HUDEP-2 (cell line): ENCODE measurements at regions not wholly inside any gene's neighbourhood (a gene's known extent, or its start where the extent isn't known, plus 50 kb on each side); places are given as distances from the start of the nearest gene placed in this dataset.

ENCODE experiments used
- DNase-seq, 76 experiments: peaks; one replicate each; lab custom pipeline; 2025; ENCODE audit not compliant: unreplicated experiment in 76 of 76; lab: John Stamatoyannopoulos, UW

- no peak for DNase-seq
Measured at GRCh38 chr10:121217331-121217730, 366.2 kb downstream of the WDR11 start.

- no peak for DNase-seq
Measured at GRCh38 chr10:121221072-121221471, 369.9 kb downstream of the WDR11 start.

- no peak for DNase-seq
Measured at GRCh38 chr10:121221991-121222390, 370.8 kb downstream of the WDR11 start.

GRCh38 chr10:121222842-121223241 is 371.7 kb downstream of the WDR11 start:
- no peak for DNase-seq

GRCh38 chr10:121231079-121231478 is 367.2 kb downstream of the FGFR2 start:
- no peak for DNase-seq

- no peak for DNase-seq
Measured at GRCh38 chr10:121232494-121232893, 365.8 kb downstream of the FGFR2 start.

- DNase-seq = no peak
Measured at GRCh38 chr10:121235692-121236091, 362.6 kb downstream of the FGFR2 start.

- DNase-seq = no peak
Measured at GRCh38 chr10:121236621-121237020, 361.6 kb downstream of the FGFR2 start.

- peak in 1 of 76 experiments; percentile 0 for DNase-seq
Measured at GRCh38 chr10:121237718-121238117, 360.5 kb downstream of the FGFR2 start.

GRCh38 chr10:121240011-121240410 is 358.2 kb downstream of the FGFR2 start:
- no peak for DNase-seq

- DNase-seq = no peak
Measured at GRCh38 chr10:121240556-121240955, 357.7 kb downstream of the FGFR2 start.

GRCh38 chr10:121241337-121241736 is 356.9 kb downstream of the FGFR2 start:
- DNase-seq = no peak

- no peak for DNase-seq
Measured at GRCh38 chr10:121242741-121243608, 355.3 kb downstream of the FGFR2 start.

- DNase-seq = no peak
Measured at GRCh38 chr10:121243609-121244241, 354.5 kb downstream of the FGFR2 start.

- DNase-seq = no peak
Measured at GRCh38 chr10:121244818-121245217, 353.4 kb downstream of the FGFR2 start.

GRCh38 chr10:121245754-121246153 is 352.5 kb downstream of the FGFR2 start:
- no peak for DNase-seq

GRCh38 chr10:121248266-121248665 is 350.0 kb downstream of the FGFR2 start:
- DNase-seq = no peak

GRCh38 chr10:121250995-121251764 is 347.1 kb downstream of the FGFR2 start:
- DNase-seq = no peak

- DNase-seq = no peak
Measured at GRCh38 chr10:121252756-121253155, 345.5 kb downstream of the FGFR2 start.

GRCh38 chr10:121260377-121260776 is 337.9 kb downstream of the FGFR2 start:
- DNase-seq = no peak

- DNase-seq = no peak
Measured at GRCh38 chr10:121261665-121262064, 336.6 kb downstream of the FGFR2 start.
